ENCODE measurements at regions not wholly inside any gene's neighbourhood (a gene's known extent, or its start where the extent isn't known, plus 50 kb on each side); places are given as distances from the start of the nearest gene placed in this dataset.

DNA sequence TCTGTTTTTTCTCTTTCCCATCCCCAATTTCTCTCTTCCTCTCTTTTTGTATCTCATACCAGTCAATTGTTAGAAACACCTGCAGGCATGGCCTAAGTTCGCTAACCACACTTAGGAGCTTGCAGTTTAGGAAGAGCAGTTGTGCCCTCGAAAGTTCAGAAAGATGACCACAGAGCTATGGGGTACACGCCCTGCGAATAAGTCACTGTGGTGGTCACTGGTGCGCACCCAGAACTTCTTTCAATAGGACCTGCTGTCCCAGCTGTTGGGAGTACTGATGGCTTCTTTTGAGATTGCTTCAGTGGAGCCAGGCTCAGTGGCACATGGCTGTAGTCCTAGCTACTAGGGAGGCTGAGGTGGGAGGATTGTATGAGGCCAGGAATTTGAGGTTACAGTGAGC is 362.8 kb upstream of the TMTC1 start:
- TF ChIP-seq POLR2A (IDR thresholded peaks at IDR 0.05), result no peak
- TF ChIP-seq, protein P1, sequence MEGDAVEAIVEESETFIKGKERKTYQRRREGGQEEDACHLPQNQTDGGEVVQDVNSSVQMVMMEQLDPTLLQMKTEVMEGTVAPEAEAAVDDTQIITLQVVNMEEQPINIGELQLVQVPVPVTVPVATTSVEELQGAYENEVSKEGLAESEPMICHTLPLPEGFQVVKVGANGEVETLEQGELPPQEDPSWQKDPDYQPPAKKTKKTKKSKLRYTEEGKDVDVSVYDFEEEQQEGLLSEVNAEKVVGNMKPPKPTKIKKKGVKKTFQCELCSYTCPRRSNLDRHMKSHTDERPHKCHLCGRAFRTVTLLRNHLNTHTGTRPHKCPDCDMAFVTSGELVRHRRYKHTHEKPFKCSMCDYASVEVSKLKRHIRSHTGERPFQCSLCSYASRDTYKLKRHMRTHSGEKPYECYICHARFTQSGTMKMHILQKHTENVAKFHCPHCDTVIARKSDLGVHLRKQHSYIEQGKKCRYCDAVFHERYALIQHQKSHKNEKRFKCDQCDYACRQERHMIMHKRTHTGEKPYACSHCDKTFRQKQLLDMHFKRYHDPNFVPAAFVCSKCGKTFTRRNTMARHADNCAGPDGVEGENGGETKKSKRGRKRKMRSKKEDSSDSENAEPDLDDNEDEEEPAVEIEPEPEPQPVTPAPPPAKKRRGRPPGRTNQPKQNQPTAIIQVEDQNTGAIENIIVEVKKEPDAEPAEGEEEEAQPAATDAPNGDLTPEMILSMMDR (IDR thresholded peaks at IDR 0.05), result no peak
- no peak for DNase-seq (ENCODE audit: low spot score in 2 of 2)
- no peak overlapping the region for H3K4me3 ChIP-seq (ENCODE audit: low read depth, poor library complexity, severe bottlenecking)
- intact Hi-C loops (cut with DNase I; ENCODE audit: low total_unique reads), result no loop called here
- WGBS, 2 donors, result 76 to 88% methylated on average over 5 of the region's 5 CpGs

- no peak for DNase-seq (ENCODE audit: low spot score in 2 of 2)
- WGBS, 2 donors, result 35 to 43% methylated on average over 1 of the region's 1 CpG
- TF ChIP-seq, protein P1 (IDR thresholded peaks at IDR 0.05), result no peak
- no peak for TF ChIP-seq POLR2A (IDR thresholded peaks at IDR 0.05)
- intact Hi-C loops (cut with DNase I; ENCODE audit: low total_unique reads), result no loop called here
- no peak overlapping the region for H3K4me3 ChIP-seq (ENCODE audit: low read depth, poor library complexity, severe bottlenecking)
Observed at GRCh38 chr12:30145684-30146032, 361.9 kb upstream of the TMTC1 start.

DNA sequence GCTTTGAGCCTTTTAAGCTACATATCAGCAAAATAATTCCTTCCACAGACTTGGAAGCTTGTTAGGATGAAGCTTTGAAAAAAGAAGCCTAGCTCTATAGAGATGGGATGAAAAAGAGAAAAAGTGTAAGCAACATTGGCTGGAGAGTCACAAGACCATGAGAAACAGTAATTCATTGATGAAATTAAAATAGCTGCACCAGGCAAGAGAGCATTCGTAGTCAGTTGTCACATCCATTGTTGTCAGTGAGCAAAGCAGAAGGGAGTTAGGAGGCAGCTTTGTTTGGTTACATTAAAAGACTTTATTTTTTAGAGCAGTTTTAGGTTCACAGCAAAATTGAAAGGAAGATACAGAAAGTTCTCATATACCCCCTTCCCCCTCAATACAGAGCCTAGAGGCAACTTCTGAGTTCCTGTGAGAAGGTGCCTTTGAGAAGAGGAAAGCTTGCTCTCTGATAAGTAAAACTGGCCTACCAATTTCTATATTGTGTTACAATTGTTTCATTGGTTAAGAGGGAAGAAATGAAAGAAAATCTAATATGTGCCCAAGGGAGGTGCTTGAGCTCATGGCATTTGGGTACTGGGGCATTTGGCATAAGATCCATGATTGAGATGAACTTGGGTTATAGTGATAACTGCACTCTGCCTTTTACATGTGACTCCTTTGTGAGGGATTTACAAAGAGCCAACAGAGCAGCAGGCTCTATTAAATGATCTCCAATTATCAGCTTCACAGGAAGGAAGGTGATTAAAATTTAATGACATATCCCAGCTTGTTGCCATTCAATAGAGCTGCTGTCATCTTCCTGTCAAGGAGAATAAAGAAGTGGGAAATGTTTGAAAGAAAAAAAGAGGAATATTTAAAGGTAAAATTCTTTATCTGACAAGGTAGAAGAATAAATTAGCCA is 361.3 kb upstream of the TMTC1 start:
- 87 to 92% methylated on average over 1 of the region's 1 CpG for WGBS, 2 donors
- TF ChIP-seq POLR2A (IDR thresholded peaks at IDR 0.05), result no peak
- TF ChIP-seq, protein P1 (IDR thresholded peaks at IDR 0.05), result no peak
- H3K4me3 ChIP-seq (ENCODE audit: low read depth, poor library complexity, severe bottlenecking), result no peak overlapping the region
- intact Hi-C loops (cut with DNase I; ENCODE audit: low total_unique reads), result no loop called here
- no peak for DNase-seq (ENCODE audit: low spot score in 2 of 2)

DNA sequence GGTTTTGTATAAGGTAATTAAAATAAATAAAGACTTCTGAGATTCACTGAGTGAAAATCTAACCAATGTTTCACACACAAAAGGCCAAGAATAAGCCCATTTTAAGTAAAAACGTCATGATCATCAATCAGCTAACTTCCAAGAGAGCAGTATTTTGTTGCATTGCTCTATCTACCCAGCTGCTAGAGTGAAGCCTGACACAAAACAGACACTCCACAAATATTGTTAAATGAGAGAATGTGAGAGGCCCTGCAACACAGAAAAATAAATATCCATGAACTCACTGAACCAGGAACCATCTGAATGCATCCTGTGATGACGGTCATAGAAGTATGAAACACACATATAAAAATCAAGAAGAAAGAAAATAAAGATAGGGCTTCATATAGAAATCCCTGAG is 358.6 kb upstream of the TMTC1 start:
- TF ChIP-seq POLR2A (IDR thresholded peaks at IDR 0.05), result no peak
- TF ChIP-seq, protein P1 (IDR thresholded peaks at IDR 0.05), result no peak
- no peak for DNase-seq (ENCODE audit: low spot score in 2 of 2)
- 76 to 82% methylated on average over 2 of the region's 2 CpGs for WGBS, 2 donors

GRCh38 chr12:30138483-30138882 is 354.7 kb upstream of the TMTC1 start:
- intact Hi-C loops (cut with DNase I; ENCODE audit: low total_unique reads), result no loop called here
- 71 to 97% methylated on average over 2 of the region's 2 CpGs for WGBS, 2 donors
- no peak overlapping the region for H3K4me3 ChIP-seq (ENCODE audit: low read depth, poor library complexity, severe bottlenecking)
- no peak for TF ChIP-seq POLR2A (IDR thresholded peaks at IDR 0.05)
- TF ChIP-seq, protein P1 (IDR thresholded peaks at IDR 0.05), result no peak
- DNase-seq (ENCODE audit: low spot score in 2 of 2), result no peak

More for the DNA sequence above, 358.6 kb upstream of the TMTC1 start:
- intact Hi-C loops (cut with DNase I; ENCODE audit: low total_unique reads), result no loop called here
- H3K4me3 ChIP-seq (ENCODE audit: low read depth, poor library complexity, severe bottlenecking), result no peak overlapping the region
